ENCODE measurements at regions not wholly inside any gene's neighbourhood (a gene's known extent, or its start where the extent isn't known, plus 50 kb on each side); places are given as distances from the start of the nearest gene placed in this dataset.

- TF ChIP-seq, protein P1, sequence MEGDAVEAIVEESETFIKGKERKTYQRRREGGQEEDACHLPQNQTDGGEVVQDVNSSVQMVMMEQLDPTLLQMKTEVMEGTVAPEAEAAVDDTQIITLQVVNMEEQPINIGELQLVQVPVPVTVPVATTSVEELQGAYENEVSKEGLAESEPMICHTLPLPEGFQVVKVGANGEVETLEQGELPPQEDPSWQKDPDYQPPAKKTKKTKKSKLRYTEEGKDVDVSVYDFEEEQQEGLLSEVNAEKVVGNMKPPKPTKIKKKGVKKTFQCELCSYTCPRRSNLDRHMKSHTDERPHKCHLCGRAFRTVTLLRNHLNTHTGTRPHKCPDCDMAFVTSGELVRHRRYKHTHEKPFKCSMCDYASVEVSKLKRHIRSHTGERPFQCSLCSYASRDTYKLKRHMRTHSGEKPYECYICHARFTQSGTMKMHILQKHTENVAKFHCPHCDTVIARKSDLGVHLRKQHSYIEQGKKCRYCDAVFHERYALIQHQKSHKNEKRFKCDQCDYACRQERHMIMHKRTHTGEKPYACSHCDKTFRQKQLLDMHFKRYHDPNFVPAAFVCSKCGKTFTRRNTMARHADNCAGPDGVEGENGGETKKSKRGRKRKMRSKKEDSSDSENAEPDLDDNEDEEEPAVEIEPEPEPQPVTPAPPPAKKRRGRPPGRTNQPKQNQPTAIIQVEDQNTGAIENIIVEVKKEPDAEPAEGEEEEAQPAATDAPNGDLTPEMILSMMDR (IDR thresholded peaks at IDR 0.05; ENCODE audit: low read depth, low read length): no peak
- no peak for DNase-seq (ENCODE audit: low read depth, low spot score)
- ChIA-PET POLR2A (no interaction called here), CTCF (interaction anchor here (4.6 kb wide), 1 partner anchor 19 kb away, joined by 30 read pairs; no protein-coding TSS in a partner anchor)
- Histone ChIP-seq H3K9me3 (ENCODE audit: control insufficient read depth, insufficient read depth, low read length) (no peaks in the 10 kb centered on the region), H3K4me3 (ENCODE audit: low read depth, low read length) (no peak overlapping the region), H3K27ac (ENCODE audit: low read depth, low read length) (no peak overlapping the region), H3K27me3 (ENCODE audit: control insufficient read depth, insufficient read depth, low read length) (no peaks in the 10 kb centered on the region)
Measured at GRCh38 chr14:30252151-30252550, 306.8 kb upstream of the G2E3 start.

- ChIA-PET POLR2A (no interaction called here), CTCF (interaction anchor here (0.9 to 4.6 kb wide), 2 partner anchors 18 to 31 kb away, joined by 3 to 30 read pairs; no protein-coding TSS in a partner anchor)
- H3K4me3 ChIP-seq (ENCODE audit: low read depth, low read length): no peak overlapping the region
- no peak overlapping the region for H3K27ac ChIP-seq (ENCODE audit: low read depth, low read length)
- TF ChIP-seq, protein P1 (IDR thresholded peaks at IDR 0.05; ENCODE audit: low read depth, low read length): no peak
- no peaks in the 10 kb centered on the region for H3K27me3 ChIP-seq (ENCODE audit: control insufficient read depth, insufficient read depth, low read length)
- DNase-seq (ENCODE audit: low read depth, low spot score): no peak
- H3K9me3 ChIP-seq (ENCODE audit: control insufficient read depth, insufficient read depth, low read length): no peaks in the 10 kb centered on the region
Measured at GRCh38 chr14:30252783-30253674, 305.9 kb upstream of the G2E3 start.

GRCh38 chr14:30256627-30257026 is 302.3 kb upstream of the G2E3 start:
- no peak overlapping the region for H3K4me3 ChIP-seq (ENCODE audit: low read depth, low read length)
- no peaks in the 10 kb centered on the region for H3K9me3 ChIP-seq (ENCODE audit: control insufficient read depth, insufficient read depth, low read length)
- no peak for DNase-seq (ENCODE audit: low read depth, low spot score)
- TF ChIP-seq, protein P1 (IDR thresholded peaks at IDR 0.05; ENCODE audit: low read depth, low read length): no peak
- H3K27me3 ChIP-seq (ENCODE audit: control insufficient read depth, insufficient read depth, low read length): no peaks in the 10 kb centered on the region
- CTCF ChIA-PET: interaction anchor here (9.5 kb wide), 1 partner anchor 15 kb away, joined by 125 read pairs; no protein-coding TSS in a partner anchor
- no peak overlapping the region for H3K27ac ChIP-seq (ENCODE audit: low read depth, low read length)
- POLR2A ChIA-PET: no interaction called here

DNA sequence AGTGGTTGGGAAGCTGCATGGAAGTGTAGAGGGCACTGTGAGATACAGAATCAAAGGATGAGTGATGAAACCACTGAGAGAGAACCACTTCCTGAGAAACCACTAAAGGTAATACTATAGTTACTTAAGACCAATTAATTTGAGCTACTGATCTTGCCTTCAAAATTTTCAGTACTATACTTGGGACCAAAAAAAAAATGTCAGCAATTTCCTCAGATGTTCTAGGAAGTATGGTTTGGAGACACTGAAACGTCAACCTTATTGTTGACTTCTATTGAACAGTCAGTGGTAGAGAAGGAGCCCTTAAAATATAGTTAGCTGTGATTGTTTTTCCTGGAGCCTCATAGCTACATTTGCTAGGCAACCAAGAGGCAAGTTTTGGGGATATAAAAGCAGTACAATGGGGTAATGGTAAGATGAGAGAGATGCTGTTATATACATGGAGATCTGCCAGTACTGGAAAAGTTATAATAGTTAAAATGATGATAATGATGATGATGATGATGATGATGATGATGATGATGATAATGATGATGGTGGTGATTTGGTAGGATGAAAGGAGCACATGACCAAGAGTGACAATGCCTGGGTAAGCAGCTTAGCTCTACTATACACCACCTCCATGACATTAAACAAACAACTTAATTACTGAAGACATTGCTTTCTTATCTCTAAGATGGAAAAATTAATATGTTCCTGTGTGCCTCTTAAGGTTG is 300.9 kb upstream of the G2E3 start:
- Histone ChIP-seq H3K27me3 (ENCODE audit: control insufficient read depth, insufficient read depth, low read length) (no peaks in the 10 kb centered on the region), H3K27ac (ENCODE audit: low read depth, low read length) (no peak overlapping the region), H3K9me3 (ENCODE audit: control insufficient read depth, insufficient read depth, low read length) (no peaks in the 10 kb centered on the region), H3K4me3 (ENCODE audit: low read depth, low read length) (no peak overlapping the region)
- POLR2A ChIA-PET: no interaction called here
- CTCF ChIA-PET: interaction anchor here (0.6 to 9.5 kb wide), 5 partner anchors 13 to 729 kb away, joined by 3 to 125 read pairs (median 3); no protein-coding TSS in a partner anchor
- TF ChIP-seq, protein P1 (IDR thresholded peaks at IDR 0.05; ENCODE audit: low read depth, low read length): no peak
- DNase-seq (ENCODE audit: low read depth, low spot score): no peak

Measured in AG04450 (cell line).